HG03196 (cell line): ENCODE measurements at regions not wholly inside any gene's neighbourhood (a gene's known extent, or its start where the extent isn't known, plus 50 kb on each side); places are given as distances from the start of the nearest gene placed in this dataset.

Experiments used
- ATAC-seq: cut with Tn5 transposase; IDR thresholded peaks from one replicate; pipeline ENCODE4 v1.9.1; 2021; ENCODE audit not compliant: unreplicated experiment

GRCh38 chr2:223383315-223383714, 218.8 kb downstream of the SCG2 start:
- ATAC-seq, result no peak

- ATAC-seq, result no peak
These were observed 216.0 kb downstream of the SCG2 start for GRCh38 chr2:223386189-223386588.

GRCh38 chr2:223386984-223387383, 215.2 kb downstream of the SCG2 start:
- ATAC-seq, result no peak

GRCh38 chr2:223389624-223390023, 212.5 kb downstream of the SCG2 start:
- ATAC-seq, result no peak

- ATAC-seq, result no peak
These were observed 205.2 kb downstream of the SCG2 start for GRCh38 chr2:223396993-223397392.

- no peak for ATAC-seq
These were observed 202.7 kb downstream of the SCG2 start for GRCh38 chr2:223399357-223399957.

- no peak for ATAC-seq
These were observed 197.5 kb downstream of the SCG2 start for GRCh38 chr2:223404616-223405015.

- ATAC-seq, result no peak
These were observed 187.5 kb downstream of the SCG2 start for GRCh38 chr2:223414646-223415045.

- no peak for ATAC-seq
These were observed 187.1 kb downstream of the SCG2 start for GRCh38 chr2:223415071-223415470.

- no peak for ATAC-seq
These were observed 185.1 kb downstream of the SCG2 start for GRCh38 chr2:223416815-223417610.

- ATAC-seq, result no peak
These were observed 184.0 kb downstream of the SCG2 start for GRCh38 chr2:223418131-223418530.

GRCh38 chr2:223418604-223419199, 183.5 kb downstream of the SCG2 start:
- no peak for ATAC-seq

- no peak for ATAC-seq
These were observed 182.1 kb downstream of the SCG2 start for GRCh38 chr2:223420048-223420447.

- no peak for ATAC-seq
These were observed 170.7 kb downstream of the SCG2 start for GRCh38 chr2:223431479-223431878.

GRCh38 chr2:223433461-223433860, 168.7 kb downstream of the SCG2 start:
- no peak for ATAC-seq

- ATAC-seq, result no peak
These were observed 164.4 kb downstream of the SCG2 start for GRCh38 chr2:223437788-223438187.

- no peak for ATAC-seq
These were observed 163.0 kb downstream of the SCG2 start for GRCh38 chr2:223439184-223439583.

- ATAC-seq, result no peak
These were observed 162.4 kb downstream of the SCG2 start for GRCh38 chr2:223439786-223440185.

GRCh38 chr2:223442847-223443246, 159.3 kb downstream of the SCG2 start:
- ATAC-seq, result no peak

GRCh38 chr2:223450246-223450645, 151.9 kb downstream of the SCG2 start:
- no peak for ATAC-seq

- ATAC-seq, result no peak
These were observed 144.9 kb downstream of the SCG2 start for GRCh38 chr2:223457301-223457700.

- ATAC-seq, result no peak
These were observed 142.7 kb downstream of the SCG2 start for GRCh38 chr2:223459328-223459939.
